ENCODE measurements at regions not wholly inside any gene's neighbourhood (a gene's known extent, or its start where the extent isn't known, plus 50 kb on each side); places are given as distances from the start of the nearest gene placed in this dataset.

DNA sequence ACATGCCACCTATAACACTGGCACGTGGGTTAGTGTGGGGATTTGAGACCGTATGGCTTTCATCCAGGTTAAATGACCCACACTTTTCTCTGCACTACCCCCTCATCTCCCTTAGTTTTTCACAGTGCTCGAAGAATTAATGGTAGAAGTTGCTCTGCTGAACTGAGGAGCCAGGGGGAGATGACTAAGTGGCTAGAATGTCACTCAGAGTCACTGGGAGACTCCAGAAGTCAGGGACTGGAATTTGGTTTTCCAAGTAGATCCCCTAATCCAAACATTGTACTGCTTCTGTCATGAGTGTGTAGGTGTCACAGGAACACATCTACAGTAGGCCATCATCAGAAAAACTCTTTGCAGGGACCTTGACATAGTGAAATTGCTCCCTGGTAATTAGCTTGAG is 181.0 kb upstream of the RASGRP1 start:
- TF ChIP-seq, protein P1, sequence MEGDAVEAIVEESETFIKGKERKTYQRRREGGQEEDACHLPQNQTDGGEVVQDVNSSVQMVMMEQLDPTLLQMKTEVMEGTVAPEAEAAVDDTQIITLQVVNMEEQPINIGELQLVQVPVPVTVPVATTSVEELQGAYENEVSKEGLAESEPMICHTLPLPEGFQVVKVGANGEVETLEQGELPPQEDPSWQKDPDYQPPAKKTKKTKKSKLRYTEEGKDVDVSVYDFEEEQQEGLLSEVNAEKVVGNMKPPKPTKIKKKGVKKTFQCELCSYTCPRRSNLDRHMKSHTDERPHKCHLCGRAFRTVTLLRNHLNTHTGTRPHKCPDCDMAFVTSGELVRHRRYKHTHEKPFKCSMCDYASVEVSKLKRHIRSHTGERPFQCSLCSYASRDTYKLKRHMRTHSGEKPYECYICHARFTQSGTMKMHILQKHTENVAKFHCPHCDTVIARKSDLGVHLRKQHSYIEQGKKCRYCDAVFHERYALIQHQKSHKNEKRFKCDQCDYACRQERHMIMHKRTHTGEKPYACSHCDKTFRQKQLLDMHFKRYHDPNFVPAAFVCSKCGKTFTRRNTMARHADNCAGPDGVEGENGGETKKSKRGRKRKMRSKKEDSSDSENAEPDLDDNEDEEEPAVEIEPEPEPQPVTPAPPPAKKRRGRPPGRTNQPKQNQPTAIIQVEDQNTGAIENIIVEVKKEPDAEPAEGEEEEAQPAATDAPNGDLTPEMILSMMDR (IDR thresholded peaks at IDR 0.05; ENCODE audit: insufficient read depth, low read length, poor library complexity, severe bottlenecking): no peak
- no peak for TF ChIP-seq EZH2phosphoT487 (conservative IDR thresholded peaks at IDR 0.05; ENCODE audit: low read length)

All from SU-DHL-6 (cell line).